Daoy (cell line): ENCODE measurements at regions not wholly inside any gene's neighbourhood (a gene's known extent, or its start where the extent isn't known, plus 50 kb on each side); places are given as distances from the start of the nearest gene placed in this dataset.
"Not testable (repeated sequence)": the region's sequence is repeated elsewhere in the genome, so short reads cannot be mapped to it uniquely, and the experiment has no call there.

Source experiments
- DNase-seq: peaks from one replicate; pipeline ENCODE4 v3.0.0-alpha.2; 2015; ENCODE audit warnings: low read depth

DNA sequence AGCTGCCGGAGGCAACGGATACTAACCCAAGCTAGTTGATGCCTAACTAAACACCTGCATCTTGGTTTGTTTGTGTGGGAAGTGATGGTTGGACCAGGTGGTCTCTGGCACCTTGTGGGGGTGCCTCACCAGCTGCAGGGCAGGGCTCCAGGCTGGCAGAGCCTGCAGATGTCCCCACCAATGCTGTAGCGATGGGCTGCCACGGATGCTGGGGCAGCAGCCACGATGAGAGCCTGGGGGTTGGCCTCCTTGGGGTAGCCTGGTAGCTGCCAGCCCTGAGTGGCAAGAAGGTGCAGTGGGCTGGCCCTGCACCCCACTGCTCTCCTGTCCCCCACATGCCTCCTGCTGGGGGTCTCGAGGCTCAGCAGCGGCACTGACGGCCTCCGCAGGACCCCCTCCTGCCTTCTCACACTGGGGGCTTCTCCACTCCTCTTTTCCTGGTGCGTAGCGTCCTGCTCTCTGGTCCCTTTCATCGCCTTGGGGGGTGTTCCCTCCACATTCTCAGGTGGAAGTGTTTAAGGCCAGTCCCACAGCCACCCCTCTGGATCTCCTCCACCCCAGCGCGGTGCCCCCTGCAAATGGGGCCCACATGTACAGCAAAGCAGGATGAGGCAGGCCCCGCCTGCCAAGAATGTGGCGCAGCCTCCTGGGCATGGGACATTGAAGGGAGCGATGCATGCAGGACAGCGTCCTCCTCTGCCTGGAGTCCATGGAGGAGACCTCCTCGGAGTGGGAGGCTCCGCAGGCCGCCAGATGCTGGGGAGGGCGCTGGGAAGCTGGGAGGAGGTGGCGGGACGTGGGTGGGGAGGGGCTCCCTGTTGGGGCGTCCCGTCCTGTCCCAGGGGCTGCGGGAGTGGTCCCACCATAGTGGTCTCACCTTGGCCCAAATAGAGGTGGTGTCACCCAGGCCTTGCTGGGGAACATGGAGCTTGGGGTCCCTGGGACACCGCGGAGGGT lies 173.1 kb downstream of the ASB1 start:
- DNase-seq = no peak

DNA sequence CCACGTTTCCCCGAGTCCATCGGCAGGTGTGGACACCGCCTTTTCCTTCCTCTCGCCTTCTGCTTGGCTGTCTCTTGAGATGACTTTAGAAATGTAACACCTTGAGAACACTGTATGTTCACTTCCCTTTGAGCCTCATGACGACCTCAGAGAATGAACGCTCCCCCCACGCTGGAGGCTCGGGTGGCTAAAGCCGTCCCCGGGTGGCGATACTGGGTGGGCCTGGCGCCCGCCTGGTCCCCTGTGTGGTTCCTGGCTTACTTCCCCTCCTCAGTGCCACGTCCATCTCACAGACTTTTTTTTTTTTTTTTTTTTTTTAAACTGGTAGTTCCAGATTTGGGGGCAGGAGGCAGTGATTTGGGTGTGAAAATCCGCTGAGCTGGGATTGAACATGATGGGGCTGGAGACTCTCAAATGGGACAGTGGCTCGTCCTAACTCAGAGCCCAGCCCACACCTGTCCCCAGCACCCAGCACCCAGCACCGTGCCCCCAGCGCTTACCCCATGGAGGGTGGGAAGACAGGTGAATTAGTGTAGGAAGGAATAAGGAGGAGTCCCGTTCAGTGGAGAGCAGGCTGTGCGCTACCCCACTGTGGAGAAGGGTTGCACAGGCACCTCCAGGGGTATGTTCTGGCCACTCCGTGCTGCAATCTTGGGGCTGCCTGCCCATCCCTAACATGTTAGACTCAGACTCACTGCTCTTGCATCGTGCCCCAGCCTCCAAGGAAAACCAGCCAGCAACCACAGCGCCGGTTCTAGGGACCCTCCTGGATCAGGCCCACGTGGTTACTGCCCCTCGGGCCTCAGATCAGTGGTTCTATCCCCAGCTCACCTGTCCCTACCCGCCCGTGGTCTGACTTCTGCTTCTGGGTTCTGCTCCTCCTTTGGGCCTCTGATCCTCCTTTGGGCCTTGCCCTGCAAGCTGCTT lies 174.0 kb downstream of the ASB1 start:
- DNase-seq = no peak

DNA sequence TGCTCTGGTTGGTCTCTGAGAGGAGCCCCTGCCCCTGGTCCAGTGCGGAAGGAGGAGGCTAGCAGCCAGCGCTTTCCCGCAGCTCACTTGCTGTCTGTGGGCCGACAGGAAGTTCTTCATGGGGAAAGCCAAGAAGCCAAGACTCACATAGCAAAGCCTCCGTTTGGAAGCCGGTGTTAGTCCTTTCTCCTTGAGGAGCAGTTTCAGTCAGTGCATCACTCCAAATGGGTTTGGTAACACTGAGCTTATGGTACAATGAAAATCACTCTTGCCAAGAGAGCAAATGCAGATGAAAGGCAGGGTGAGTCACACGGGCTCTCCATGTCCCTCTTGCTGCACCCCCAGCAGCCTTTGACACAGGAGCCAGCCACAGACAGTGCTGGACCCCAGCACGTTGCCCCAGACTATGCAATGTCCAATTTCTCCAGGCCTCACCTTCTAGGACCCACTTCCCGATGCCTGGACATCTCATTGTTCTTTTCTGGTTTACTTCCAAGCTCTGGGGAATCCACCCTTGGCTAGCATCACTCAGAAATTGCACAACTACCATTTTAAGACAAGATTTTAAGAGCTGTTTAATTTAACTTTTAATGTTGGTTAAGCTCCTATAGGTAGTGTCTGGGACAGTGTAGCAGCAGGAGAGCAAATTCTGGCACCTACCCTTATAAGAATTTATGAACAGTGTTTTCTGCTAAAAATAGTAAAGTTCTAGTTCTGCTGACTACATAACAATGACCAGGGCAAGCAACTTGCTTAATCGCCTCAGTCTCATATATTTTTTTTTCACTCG lies 174.9 kb downstream of the ASB1 start:
- no peak for DNase-seq

DNA sequence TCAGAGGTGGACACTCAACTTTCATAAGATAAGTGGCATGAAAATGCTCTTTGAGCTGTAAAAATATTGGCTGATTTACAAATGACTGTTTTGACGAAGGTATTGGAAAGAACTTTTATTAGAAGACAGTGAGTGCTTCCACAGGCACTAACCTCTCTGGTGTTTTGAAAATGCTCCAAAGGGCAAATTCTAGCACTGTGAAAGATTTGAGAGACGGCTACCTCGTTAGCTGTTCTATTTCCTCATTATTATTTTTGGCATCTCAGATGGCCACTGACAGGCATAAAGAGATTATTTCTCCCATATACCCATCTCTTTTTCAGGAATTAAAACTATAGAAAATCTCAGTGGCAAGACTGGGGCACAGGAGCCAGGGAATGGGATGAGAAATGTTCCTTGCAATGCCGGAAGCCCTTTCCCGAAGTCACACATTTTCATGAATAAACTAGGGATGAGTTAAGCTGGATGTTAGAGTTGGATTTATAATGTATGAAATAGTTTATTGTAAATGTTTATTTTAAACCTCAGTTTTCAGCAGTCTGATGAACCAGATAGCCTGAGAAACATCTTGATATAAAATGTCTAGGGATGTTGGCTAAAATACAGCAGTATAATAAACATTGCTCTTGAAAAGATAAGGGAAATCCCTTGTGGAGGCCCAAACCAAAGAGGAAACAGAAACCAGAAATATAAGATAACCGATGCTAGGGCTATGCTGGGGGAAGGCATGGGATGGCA lies 175.7 kb downstream of the ASB1 start:
- no peak for DNase-seq

DNA sequence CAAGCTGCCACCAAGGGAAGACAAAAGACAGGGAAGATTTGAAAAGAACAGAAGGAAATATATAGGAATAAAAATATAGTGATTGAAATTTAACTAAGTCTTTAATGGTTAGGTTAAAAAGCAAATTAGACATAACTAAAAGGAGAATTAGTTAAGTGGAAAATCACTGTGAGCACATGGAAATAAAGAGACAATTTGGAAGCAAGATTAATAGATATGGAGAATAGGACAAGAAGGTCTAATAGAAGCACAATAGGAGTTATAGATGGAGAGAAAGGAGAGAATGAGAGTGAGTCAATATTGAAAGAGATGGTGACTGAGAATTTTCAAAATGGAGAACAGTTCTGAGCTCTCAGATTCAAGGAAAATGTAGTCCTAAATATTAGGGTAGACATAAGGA lies 176.9 kb downstream of the ASB1 start:
- no peak for DNase-seq

DNA sequence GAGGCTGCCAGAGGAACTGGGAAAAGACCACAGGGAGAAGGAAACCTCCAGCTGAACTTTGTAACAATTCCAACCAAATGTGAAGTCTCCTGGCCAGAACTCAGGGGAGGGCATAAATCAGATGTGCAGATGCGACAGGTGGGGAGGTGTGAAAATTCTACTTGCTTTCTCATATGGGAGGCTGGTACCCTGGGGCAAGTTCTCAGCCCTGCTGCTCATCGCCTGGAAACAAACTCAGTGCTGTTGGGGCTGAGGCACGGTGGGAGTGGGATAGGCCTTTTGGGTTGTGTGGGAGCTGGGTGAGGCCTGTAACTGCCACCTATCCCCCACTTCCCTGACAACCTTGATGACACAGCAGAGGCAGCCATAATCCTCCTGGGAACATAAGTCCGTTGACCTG lies 179.6 kb downstream of the ASB1 start:
- DNase-seq = no peak

DNA sequence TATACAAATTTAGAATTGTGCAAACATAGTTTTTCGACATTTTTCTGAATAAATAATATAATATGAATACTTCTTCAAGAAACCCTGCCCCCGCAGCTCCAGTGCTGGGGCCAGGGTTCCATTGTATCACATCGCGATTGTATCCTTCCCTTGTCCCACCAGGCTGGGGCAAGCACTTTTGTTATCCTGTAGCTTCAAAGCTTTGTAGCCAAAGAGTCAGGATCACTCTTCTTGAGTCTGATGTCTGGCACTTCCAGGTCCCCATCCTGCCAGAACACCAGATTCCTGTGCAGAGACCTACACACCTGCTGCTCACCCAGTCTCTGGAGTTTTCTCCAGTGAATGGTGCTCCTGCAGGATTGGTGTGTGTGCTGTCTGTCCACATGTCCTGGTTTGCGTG lies 186.9 kb downstream of the ASB1 start:
- no peak for DNase-seq

DNA sequence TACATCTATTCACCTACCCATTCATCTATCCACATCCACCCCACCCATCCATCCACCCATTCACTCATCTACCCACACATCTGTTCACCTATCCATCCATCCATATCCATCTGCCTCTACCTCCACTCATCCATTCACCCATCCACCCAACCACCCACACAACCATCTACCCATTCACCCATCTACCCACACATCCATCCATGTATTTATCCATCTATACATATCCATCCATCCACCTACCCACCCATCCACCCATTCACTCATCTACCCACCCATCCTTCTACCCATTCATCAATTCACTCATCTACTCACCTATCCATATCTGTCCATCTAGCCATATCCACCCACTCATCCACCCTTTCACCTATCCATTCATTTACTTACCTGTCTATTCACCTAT lies 187.6 kb downstream of the ASB1 start:
- DNase-seq = no peak

DNA sequence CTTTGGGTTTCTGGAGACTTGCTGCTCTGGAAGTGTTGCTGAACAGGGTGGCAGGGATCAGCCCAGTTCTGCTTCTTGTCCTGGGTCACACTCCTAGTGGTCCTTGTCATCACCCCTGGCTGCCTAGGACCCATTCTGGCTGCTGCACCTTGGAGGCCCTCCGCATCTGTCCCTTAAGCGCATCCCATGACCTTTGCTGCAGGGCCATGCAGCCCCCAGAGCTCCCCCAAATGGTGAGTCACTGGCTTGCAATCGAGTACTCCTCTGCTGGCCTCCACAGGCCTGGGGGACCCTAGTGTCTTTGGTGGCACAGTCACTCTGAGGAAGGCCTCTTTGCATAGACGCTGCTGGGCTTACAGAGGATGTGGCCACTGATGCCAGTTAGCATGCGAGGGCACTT lies 188.5 kb downstream of the ASB1 start:
- no peak for DNase-seq

DNA sequence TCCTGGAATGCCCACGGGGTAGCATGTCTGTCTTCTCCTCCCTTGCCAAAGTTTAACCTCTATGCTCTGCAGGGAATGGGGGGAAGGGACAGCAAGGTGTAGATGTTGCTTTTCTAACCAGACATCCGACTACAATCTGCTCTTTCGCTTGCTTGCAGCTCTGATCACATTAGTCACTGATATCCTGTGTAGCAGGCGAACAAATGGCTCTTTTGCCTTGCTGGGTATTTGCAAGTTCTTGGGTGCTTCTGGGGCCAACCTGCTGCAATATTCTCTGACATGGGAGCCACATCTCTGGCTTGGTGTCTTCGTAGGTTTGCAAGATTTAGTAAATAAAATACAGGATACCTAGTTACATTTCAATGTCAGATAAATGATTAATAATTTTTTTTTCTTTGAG lies 190.0 kb downstream of the ASB1 start:
- DNase-seq = no peak

DNA sequence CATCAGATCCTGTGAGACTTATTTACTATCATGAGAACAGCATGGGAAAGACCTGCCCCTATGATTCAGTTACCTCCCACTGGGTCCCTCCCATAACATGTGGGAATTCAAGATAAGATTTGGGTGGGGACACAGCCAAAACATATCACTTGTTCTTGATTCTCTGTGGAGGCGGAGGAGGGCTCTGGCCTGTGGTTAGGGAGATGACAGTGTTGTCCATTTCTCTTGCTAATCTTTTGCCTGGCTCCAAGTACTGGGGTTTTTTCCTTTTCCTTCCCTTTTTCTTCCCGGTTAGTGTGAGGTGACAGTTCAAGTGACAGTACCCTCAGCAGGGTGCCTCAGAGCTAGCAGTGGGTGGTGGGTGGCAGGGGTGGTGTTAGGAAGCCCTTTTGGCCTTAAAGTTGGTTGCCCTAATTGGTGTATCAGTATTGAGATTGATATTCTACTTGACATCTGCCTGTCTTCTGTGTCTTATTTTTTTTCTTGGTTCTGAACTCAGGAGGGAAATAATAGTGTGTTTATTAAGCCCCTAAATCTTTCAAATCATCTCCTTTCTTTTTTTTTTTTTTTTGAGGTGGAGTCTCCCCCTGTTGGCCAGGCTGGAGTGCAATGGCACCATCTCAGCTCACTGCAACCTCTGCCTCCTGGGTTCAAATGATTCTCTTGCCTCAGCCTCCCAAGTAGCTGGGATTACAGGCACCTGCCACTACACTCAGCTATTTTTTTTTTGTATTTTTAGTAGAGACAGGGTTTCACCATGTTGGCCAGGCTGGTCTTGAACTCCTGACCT lies 192.0 kb downstream of the ASB1 start:
- DNase-seq = not testable (repeated sequence)

DNA sequence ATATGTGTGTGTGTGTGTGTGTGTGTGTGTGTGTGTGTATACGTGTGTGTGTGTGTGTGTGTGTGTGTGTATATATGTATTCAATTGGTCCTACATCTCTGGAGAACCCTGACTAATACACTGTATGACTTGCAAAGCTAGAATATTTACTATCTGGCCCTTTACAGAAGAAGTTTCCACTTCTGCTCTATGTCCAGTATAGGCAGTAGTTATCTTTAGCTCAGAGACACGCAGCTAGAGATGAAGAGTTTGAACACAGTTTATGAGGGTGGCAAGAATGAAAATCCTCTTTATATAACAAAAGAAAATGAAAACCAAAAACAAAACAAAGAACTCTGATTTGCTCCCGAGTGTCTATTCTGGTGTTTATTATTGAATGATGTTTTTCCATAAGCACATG lies 201.2 kb downstream of the ASB1 start:
- no peak for DNase-seq

DNA sequence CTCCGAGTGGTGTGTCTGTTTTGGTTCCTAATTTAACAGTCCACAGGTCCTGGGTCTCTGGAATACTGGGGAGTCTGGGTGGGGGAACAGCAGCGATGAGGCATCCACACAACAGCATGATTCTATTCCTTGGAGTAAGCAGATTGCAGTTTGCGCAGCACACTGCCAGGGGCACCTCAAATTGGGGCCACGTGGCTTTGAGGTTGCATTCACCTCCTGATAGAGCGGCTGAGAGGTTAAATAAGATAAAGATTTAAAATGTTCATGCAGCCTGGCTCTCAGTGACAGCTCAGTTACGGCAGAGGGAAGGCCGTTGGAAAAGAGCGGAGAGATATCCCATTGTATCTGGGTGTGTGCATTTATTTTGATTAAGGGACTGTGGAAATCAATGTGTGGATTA lies 202.3 kb downstream of the ASB1 start:
- no peak for DNase-seq

DNA sequence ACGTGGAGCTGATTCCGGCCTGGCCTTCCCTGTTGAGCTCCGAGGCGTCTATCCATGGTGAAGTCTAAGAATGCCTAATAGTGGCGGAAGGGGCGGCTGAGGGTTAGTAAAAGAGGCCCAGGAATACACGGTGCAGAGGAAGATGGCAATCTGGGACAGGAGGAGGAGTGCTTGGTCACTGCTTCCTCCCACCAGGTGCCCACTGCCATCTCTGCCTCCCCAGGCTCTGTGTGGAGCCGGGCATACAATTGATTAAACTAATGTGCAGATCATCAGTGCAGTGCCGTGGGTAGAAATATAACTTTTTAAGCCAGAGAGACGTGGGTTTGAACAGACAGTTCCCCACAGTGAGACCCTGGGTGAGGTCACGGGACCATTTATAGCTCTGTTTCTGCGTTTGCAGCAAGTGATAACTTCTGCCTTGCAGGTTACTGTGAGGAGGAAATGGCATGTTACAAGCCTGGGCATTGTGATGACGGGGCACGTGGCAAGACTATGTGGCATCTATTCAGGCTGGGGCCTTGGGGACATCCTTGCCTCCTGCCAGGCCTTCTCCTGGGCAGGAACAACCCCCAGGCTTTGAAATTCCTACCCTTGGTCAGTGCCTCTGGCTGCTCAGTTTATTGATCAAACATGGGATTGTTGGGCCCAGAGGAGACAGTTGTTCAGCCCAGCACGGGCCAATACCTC lies 204.9 kb downstream of the ASB1 start:
- no peak for DNase-seq

DNA sequence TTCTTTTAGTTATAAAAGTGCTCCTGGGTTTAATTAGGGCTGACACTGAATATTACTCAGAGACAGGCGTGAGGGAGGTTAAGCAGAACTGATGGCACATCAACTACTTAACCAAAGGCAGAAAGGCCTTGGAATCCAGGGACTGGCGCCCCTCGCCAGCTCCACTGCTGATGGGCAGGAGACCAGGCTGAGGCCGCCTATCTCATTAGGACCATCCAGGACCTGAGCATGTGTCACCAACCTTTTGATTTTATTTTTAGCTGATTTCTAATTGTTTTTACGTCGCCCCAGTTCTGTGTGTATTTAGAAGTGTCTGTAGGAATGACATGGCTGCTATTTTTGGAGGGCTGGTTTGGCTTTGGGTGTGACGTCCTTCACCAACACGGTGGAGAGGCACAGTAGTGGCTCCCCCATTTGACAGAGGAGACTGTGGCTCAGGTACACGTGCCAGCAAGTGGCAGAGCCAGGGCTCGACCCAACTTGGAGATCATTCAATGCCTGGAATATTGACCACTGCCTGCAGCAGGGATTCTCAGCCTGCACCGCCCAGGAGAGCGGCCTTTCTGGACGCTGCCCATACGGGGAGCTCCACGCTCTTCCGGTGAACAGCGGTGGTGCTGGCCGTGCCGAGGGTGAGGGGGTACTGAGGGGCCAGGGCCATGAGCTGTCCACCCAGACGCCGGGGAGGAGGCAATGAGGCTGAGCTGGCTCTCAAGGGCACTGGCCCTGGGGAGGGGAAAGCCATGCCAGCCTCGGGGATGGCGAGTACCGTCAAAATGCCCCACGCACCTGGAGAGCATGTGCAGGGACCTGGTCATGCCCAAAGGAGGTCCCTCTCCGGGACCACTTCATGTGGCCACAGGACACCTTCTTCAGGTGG lies 205.7 kb downstream of the ASB1 start:
- no peak for DNase-seq

DNA sequence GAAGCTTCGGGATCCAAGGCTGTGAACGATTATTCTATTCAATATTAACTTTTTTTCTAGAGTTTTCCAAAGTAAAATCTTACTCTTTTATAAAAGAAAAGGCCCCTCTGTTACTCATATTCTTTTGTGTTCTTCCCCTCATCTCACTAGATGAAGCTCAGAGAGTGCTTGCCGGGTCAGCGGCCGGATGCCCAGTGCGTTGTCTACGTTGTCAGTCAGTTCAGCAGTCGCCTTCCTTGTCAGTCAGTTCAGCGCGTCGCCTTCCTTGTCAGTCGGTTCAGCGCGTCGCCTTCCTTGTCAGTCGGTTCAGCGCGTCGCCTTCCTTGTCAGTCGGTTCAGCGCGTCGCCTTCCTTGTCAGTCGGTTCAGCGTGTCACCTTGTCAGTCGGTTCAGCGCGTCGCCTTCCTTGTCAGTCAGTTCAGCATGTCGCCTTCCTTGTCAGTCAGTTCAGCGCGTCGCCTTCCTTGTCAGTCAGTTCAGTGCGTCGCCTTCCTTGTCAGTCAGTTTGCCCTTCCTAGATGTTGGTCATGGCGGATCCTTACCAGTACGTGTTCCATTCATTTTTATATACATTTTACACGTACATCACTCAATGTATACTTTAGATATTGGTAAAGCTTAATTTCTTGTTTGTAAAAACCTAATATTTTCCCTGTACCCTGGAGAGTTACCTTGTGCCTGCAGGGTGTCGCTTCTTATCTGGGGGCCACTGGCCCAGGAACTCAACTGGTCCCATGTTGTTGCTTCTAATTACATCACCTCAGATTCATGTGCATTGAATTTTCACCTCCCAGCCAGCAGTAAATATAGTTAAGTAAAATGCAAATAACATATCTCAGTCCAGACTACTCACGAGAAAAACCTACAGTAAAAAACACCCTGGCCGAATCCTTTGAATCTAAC lies 206.9 kb downstream of the ASB1 start:
- DNase-seq = no peak

DNA sequence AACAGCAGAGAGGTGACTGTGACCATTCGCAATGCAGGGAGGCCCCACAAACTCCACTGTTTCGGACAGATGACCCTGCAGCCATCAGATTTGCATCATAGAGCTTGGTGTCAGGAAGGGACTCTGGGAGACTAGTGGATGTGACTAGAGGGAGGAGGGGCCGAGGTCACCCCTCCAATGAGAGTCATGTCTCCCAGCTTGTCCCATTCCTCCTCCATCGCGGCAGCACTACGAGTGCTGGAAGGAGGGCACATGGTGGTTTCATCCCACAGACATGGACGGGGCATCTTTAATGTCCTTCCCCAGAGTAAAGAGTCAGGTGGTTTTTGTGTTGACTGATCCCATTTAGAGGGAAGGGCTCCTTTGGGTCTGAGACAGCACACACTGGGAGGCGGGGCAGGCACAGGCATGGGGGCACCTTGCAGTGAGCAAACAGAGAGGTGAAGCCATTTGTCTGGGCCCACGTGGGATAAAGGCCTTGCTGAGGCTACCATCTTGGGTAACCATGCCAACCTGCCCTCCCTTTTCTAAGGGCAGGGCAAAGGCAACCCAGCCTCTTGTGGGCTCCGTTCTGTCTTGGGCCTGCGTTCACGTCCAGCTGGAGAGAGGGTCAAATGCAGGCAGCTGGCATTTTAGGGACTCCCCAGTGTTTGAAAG lies 208.1 kb downstream of the ASB1 start:
- DNase-seq = no peak
